ENCODE measurements at regions not wholly inside any gene's neighbourhood (a gene's known extent, or its start where the extent isn't known, plus 50 kb on each side); places are given as distances from the start of the nearest gene placed in this dataset.

DNA sequence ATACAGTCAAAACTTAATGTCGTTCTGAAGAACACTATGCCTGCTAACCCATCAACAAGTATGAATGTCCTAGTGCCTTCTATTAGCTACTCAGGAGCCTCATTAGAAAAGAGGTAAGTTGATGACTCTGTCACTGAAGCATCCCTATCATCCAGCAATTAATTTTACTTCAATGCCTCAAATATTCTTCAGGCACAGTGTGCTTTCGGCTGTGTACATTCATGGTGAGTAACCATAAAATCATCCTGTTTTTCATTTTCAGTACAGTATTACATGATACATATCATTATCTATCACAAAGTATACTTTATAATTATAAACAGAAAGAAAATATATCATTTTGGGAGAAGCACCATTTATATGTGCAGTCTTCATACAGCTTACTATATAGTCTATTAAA lies 495.5 kb upstream of the ZWINT start:
- no peak for TF ChIP-seq CTCF (IDR thresholded peaks at IDR 0.05; ENCODE audit: insufficient read depth, low read depth, low read length)
- ChIA-PET POLR2A (no interaction called here), CTCF (interaction anchor here (0.6 kb wide), 1 partner anchor 800 kb away, joined by 3 read pairs; no protein-coding TSS in a partner anchor)
- DNase-seq (ENCODE audit: low read depth), result no peak
- no peak overlapping the region for H3K4me3 ChIP-seq (ENCODE audit: low read depth, low read length)
- H3K27me3 ChIP-seq (ENCODE audit: control insufficient read depth, insufficient read depth, low read length), result no peaks in the 10 kb centered on the region
- H3K36me3 ChIP-seq (ENCODE audit: control insufficient read depth, insufficient read depth, low read length), result no peaks in the 10 kb centered on the region

DNA sequence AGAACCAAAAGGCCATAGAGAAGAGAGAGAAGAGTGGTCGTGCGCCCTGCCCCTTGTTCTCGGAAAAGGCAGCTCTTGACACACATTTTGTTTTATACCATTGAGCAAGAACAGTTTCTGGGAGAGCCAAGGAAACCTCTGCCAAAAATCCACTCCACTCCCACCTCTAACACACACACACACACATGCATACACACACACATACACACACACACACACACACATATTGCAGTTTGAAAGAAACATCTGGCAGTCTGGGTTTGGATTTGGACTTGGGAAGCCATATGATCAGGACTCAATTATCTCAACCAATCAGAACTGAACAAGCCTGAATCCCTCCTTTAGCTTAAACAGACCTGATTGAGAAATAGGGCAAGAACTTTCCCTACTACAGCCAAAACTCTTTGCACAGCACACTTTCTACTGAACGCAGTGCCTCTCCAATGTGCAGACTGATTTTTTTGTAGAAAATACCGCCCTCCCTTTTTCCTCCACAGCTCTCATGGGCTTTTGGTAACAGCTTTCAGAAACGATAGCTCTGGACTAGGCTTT lies 484.0 kb upstream of the ZWINT start:
- DNase-seq (ENCODE audit: low read depth), result no peak
- H3K27me3 ChIP-seq (ENCODE audit: control insufficient read depth, insufficient read depth, low read length), result no peaks in the 10 kb centered on the region
- no peak for TF ChIP-seq CTCF (IDR thresholded peaks at IDR 0.05; ENCODE audit: insufficient read depth, low read depth, low read length)
- H3K36me3 ChIP-seq (ENCODE audit: control insufficient read depth, insufficient read depth, low read length), result no peaks in the 10 kb centered on the region
- no peak overlapping the region for H3K4me3 ChIP-seq (ENCODE audit: low read depth, low read length)
- CTCF ChIA-PET, result no interaction called here
- POLR2A ChIA-PET, result no interaction called here

DNA sequence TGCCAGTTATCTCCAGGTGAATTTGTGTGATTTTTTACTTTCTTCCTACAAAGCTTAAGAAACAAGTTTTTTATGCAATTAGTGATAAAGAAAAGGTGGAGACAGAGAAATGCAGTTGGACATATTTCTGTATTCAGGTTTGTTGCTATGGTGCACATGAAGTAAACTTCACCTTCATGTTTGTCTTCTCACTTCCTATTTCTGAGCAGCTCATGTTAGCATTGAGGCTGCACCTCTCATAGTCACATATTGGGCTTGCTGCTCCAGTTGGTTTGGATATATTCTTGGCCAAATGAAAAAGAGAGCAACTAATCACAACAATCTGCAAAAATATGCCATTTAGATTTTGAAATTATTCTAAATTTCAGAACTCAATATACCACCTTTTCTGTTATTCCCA lies 475.6 kb upstream of the ZWINT start:
- Histone ChIP-seq H3K4me3 (ENCODE audit: low read depth, low read length) (no peak overlapping the region), H3K36me3 (ENCODE audit: control insufficient read depth, insufficient read depth, low read length) (no peaks in the 10 kb centered on the region), H3K27me3 (ENCODE audit: control insufficient read depth, insufficient read depth, low read length) (no peaks in the 10 kb centered on the region)
- no peak for TF ChIP-seq CTCF (IDR thresholded peaks at IDR 0.05; ENCODE audit: insufficient read depth, low read depth, low read length)
- CTCF ChIA-PET, result no interaction called here
- DNase-seq (ENCODE audit: low read depth), result no peak
- POLR2A ChIA-PET, result no interaction called here

DNA sequence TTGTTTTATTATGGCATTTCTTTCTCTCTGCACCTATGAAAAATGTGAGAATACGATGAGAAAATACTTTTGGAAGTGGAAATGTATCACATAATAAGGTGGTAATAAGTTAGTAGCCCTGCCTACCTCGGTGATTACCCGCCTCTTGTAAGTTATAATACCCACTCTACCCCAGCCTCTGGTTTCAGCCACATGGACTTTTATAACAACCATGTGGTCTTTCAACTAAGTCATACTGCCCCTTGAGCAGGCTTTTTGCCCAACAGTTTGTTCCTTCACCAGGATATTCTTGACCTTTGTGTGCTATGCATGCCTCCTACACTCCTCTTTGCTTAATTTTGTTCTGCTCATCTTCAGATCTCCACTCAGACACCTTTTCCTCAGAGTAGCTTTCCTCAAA lies 470.6 kb upstream of the ZWINT start:
- H3K36me3 ChIP-seq (ENCODE audit: control insufficient read depth, insufficient read depth, low read length), result no peaks in the 10 kb centered on the region
- POLR2A ChIA-PET, result no interaction called here
- no peak for TF ChIP-seq CTCF (IDR thresholded peaks at IDR 0.05; ENCODE audit: insufficient read depth, low read depth, low read length)

DNA sequence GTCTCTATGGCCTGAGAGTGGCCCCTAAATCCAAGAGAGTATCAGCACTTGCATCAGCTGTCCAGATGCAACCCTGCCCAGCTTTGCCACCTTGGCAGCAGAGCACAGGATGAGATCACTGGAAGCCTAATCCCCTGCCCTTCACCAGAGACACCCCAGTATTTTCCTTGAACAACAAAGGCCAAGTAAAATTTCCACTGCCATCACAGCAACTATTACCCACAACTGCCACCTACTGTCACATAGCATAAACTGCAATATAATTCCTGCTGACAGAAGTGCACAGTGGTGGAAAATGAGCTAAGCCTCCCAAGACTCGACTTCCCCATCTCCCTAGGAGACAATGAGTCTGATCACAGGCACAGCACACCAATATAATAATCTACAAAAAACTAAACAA lies 462.8 kb upstream of the ZWINT start:
- DNase-seq (ENCODE audit: low read depth), result no peak
- H3K27me3 ChIP-seq (ENCODE audit: control insufficient read depth, insufficient read depth, low read length), result no peaks in the 10 kb centered on the region
- no peak for TF ChIP-seq CTCF (IDR thresholded peaks at IDR 0.05; ENCODE audit: insufficient read depth, low read depth, low read length)
- ChIA-PET CTCF (no interaction called here), POLR2A (no interaction called here)
- H3K4me3 ChIP-seq (ENCODE audit: low read depth, low read length), result no peak overlapping the region
- no peaks in the 10 kb centered on the region for H3K36me3 ChIP-seq (ENCODE audit: control insufficient read depth, insufficient read depth, low read length)

More for the DNA sequence above, 470.6 kb upstream of the ZWINT start:
- CTCF ChIA-PET, result no interaction called here
- DNase-seq (ENCODE audit: low read depth), result no peak
- no peak overlapping the region for H3K4me3 ChIP-seq (ENCODE audit: low read depth, low read length)
- no peaks in the 10 kb centered on the region for H3K27me3 ChIP-seq (ENCODE audit: control insufficient read depth, insufficient read depth, low read length)
